Spleen (tissue), 11 donors: ENCODE measurements at regions not wholly inside any gene's neighbourhood (a gene's known extent, or its start where the extent isn't known, plus 50 kb on each side); places are given as distances from the start of the nearest gene placed in this dataset.

ENCODE experiments used
- DNase-seq: peaks from one replicate; pipeline ENCODE4 v3.0.0-alpha.2; 2020
- H3K27ac ChIP-seq, 8 donors: fragments of 200-600 bp; sonication (generic) in 7 of 8; 1 replicate in 4 of 8; 2 replicates in 4 of 8; pipeline versions ENCODE4 v1.5.0 to v1.8.0; 2016 to 2021; ENCODE audit warnings: inconsistent platforms in 4 of 8, mild to moderate bottlenecking in 4 of 8, moderate library complexity in 1 of 8
- H3K27me3 ChIP-seq, 7 donors: fragments of 200-600 bp; sonication (generic) in 6 of 7; replicated peaks in 1 of 7; 1 replicate in 4 of 7; 2 replicates in 3 of 7; pipeline versions ENCODE4 v1.5.0 to v1.8.0; 2016 to 2021; ENCODE audit warnings: inconsistent platforms in 3 of 7, mild to moderate bottlenecking in 1 of 7
- H3K36me3 ChIP-seq, 6 donors: fragments of 200-600 bp; sonication (generic) in 5 of 6; 1 replicate in 4 of 6; 2 replicates in 2 of 6; pipeline versions ENCODE4 v1.5.0 to v1.8.0; 2016 to 2021; ENCODE audit warnings: inconsistent platforms in 2 of 6
- H3K4me1 ChIP-seq, 6 donors: fragments of 200-600 bp; sonication (generic) in 5 of 6; 1 replicate in 3 of 6; 2 replicates in 3 of 6; pipeline versions ENCODE4 v1.5.0 to v1.8.0; 2016 to 2021; ENCODE audit warnings: inconsistent platforms in 3 of 6
- H3K4me3 ChIP-seq, 8 donors: fragments of 200-600 bp; sonication (generic) in 7 of 8; 1 replicate in 4 of 8; 2 replicates in 4 of 8; pipeline versions ENCODE4 v1.5.0 to v1.8.0; 2016 to 2021; ENCODE audit warnings: inconsistent platforms in 4 of 8, mild to moderate bottlenecking in 4 of 8, moderate library complexity in 2 of 8
- H3K9me3 ChIP-seq, 8 donors: fragments of 200-600 bp; sonication (generic) in 7 of 8; 1 replicate in 4 of 8; 2 replicates in 4 of 8; pipeline versions ENCODE4 v1.5.0 to v1.8.0; 2016 to 2021; ENCODE audit warnings: inconsistent platforms in 4 of 8
- CTCF ChIP-seq, 11 experiments: fragments of 200-600 bp in 7 of 11; fragments of 450-650 bp in 4 of 11; sonication (generic) in 4 of 11; IDR thresholded peaks in 8 of 11; conservative IDR thresholded peaks in 3 of 11; 1 replicate in 7 of 11; 2 replicates in 4 of 11; pipeline versions ENCODE4 v1.4.0 to v1.8.0; 2016 to 2021; ENCODE audit warnings: antibody characterized with exemption in 11 of 11, inconsistent platforms in 4 of 11, mild to moderate bottlenecking in 1 of 11
- POLR2A ChIP-seq, 3 donors: fragments of 450-650 bp; IDR thresholded peaks; one replicate each; pipeline ENCODE4 v1.5.1; 2017; ENCODE audit warnings: antibody characterized with exemption in 3 of 3, mild to moderate bottlenecking in 1 of 3
- POLR2AphosphoS5 ChIP-seq, 3 donors: sonication (generic); formaldehyde crosslinking; IDR thresholded peaks; one replicate each; pipeline ENCODE4 v1.5.1; 2017; ENCODE audit warnings: antibody characterized with exemption in 3 of 3
- WGBS, 5 donors: extraction: QIAGEN DNeasy Blood & Tissue Kit in 3 of 5; methylation state at CpG; one replicate each; pipeline versions ENCODE4 v1.1.5 to v1.1.7; 2013 to 2018; 5-methylcytosine and 5-hydroxymethylcytosine counted together
- intact Hi-C: fragments of 100-400 bp; cut with DNase I; formaldehyde crosslinking; loops from one replicate; pipeline ENCODE4 v1.15.0; 2023; ENCODE audit warnings: low total_unique reads
- donor health status: healthy with polysubstance abuse.
- donor health status: DM: no; HTN: no; CAD: no; lungs with moderate emphysema.
- donor health status: DM: no; HTN: no; CAD: no.
- donor health status: Bipolar disorder and iron deficiency.
- donor health status: healthy.
- donor health status: DM: no; HTN: no; CAD: no.
- donor health status: DM: yes; HTN: yes; CAD: no.

- H3K9me3 ChIP-seq: no peaks in the 10 kb centered on the region
- H3K36me3 ChIP-seq: no peaks in the 10 kb centered on the region
- WGBS, 5 donors: 32 to 60% (median 44%) methylated on average over 8 of the region's 8 CpGs
- TF ChIP-seq POLR2A (IDR thresholded peaks at IDR 0.05): no peak
- no peak for TF ChIP-seq CTCF (IDR thresholded peaks at IDR 0.05 in 8 of 11, conservative IDR thresholded peaks at IDR 0.05 in 3 of 11)
- no peak for TF ChIP-seq POLR2AphosphoS5 (IDR thresholded peaks at IDR 0.05)
- no peaks in the 10 kb centered on the region for H3K4me1 ChIP-seq
- DNase-seq: no peak
- peaks cover 0 to 22% (median 3%) of the 10 kb centered on the region in 7 donors for H3K27me3 ChIP-seq
- no peak overlapping the region for H3K4me3 ChIP-seq
- intact Hi-C loops: no loop called here
- H3K27ac ChIP-seq: no peak overlapping the region
Measured at GRCh38 chrX:139211568-139212182, 318.9 kb upstream of the F9 start.

GRCh38 chrX:139209342-139209741 lies 321.2 kb upstream of the F9 start:
- Histone ChIP-seq H3K27me3 (peaks cover 0 to 43% (median 16%) of the 10 kb centered on the region in 7 donors), H3K36me3 (no peaks in the 10 kb centered on the region), H3K4me3 (no peak overlapping the region), H3K9me3 (no peaks in the 10 kb centered on the region), H3K27ac (no peak overlapping the region), H3K4me1 (peaks cover 0 to 11% (median 7%) of the 10 kb centered on the region in 6 donors)
- no peak for DNase-seq
- WGBS, 5 donors: 53 to 78% (median 73%) methylated on average over 2 to 5 of the region's 5 CpGs
- intact Hi-C loops: no loop called here
- TF ChIP-seq POLR2AphosphoS5 (IDR thresholded peaks at IDR 0.05) (no peak), CTCF (IDR thresholded peaks at IDR 0.05 in 8 of 11, conservative IDR thresholded peaks at IDR 0.05 in 3 of 11) (no peak), POLR2A (IDR thresholded peaks at IDR 0.05) (no peak)

DNA sequence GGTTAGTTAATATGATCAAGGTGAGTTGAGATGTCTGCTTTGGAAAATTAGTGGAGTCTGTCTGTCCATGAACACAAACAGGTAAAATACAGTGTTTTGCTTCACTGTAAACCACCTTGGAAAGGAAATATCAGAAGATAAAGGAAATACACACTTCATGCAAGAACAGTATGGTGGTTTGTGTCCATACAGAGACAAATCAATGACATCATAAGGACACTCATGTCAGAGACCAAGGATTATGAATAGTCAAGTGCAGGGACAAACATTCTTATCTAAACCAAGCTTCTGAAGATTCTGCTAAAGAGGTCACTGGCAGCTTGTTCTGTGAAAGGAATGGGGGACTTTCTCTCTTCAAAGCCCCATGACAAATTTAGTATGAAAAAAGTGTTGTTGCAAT lies 322.9 kb upstream of the F9 start:
- intact Hi-C loops: no loop called here
- TF ChIP-seq POLR2AphosphoS5 (IDR thresholded peaks at IDR 0.05) (no peak), CTCF (IDR thresholded peaks at IDR 0.05 in 8 of 11, conservative IDR thresholded peaks at IDR 0.05 in 3 of 11) (no peak), POLR2A (IDR thresholded peaks at IDR 0.05) (no peak)

GRCh38 chrX:139206914-139207313 lies 323.6 kb upstream of the F9 start:
- Histone ChIP-seq H3K4me1 (peaks cover 0 to 28% (median 11%) of the 10 kb centered on the region in 6 donors), H3K4me3 (no peak overlapping the region), H3K27me3 (peaks cover 0 to 54% (median 30%) of the 10 kb centered on the region in 7 donors), H3K27ac (no peak overlapping the region), H3K9me3 (no peaks in the 10 kb centered on the region), H3K36me3 (no peaks in the 10 kb centered on the region)
- DNase-seq: no peak
- no peak for TF ChIP-seq POLR2AphosphoS5 (IDR thresholded peaks at IDR 0.05)
- TF ChIP-seq POLR2A (IDR thresholded peaks at IDR 0.05): no peak
- TF ChIP-seq CTCF (IDR thresholded peaks at IDR 0.05 in 8 of 11, conservative IDR thresholded peaks at IDR 0.05 in 3 of 11): no peak
- intact Hi-C loops: no loop called here
- WGBS, 5 donors: 25 to 60% (median 48%) methylated on average over 3 of the region's 3 CpGs

More for the DNA sequence above, 322.9 kb upstream of the F9 start:
- Histone ChIP-seq H3K4me1 (peaks cover 0 to 28% (median 11%) of the 10 kb centered on the region in 6 donors), H3K27ac (no peak overlapping the region), H3K4me3 (no peak overlapping the region), H3K9me3 (no peaks in the 10 kb centered on the region), H3K36me3 (no peaks in the 10 kb centered on the region), H3K27me3 (peaks cover 0 to 58% (median 30%) of the 10 kb centered on the region in 7 donors)
- no peak for DNase-seq
